Osteocyte (in vitro differentiated cells): ENCODE measurements at regions not wholly inside any gene's neighbourhood (a gene's known extent, or its start where the extent isn't known, plus 50 kb on each side); places are given as distances from the start of the nearest gene placed in this dataset.

Experiments
- DNase-seq: peaks from one replicate; pipeline ENCODE4 v3.0.0; 2021; ENCODE audit warnings: mixed read lengths; ENCODE audit not compliant: unreplicated experiment; ENCODE audit errors: extremely low spot score
- H3K27ac Mint-ChIP-seq: one replicate; pipeline ENCODE4 v1.8.0; 2021; ENCODE audit warnings: mild to moderate bottlenecking, mixed read lengths; ENCODE audit not compliant: unreplicated experiment
- H3K27me3 Mint-ChIP-seq: one replicate; pipeline ENCODE4 v1.8.0; 2021; ENCODE audit warnings: mixed read lengths; ENCODE audit not compliant: unreplicated experiment
- H3K36me3 Mint-ChIP-seq: one replicate; pipeline ENCODE4 v1.8.0; 2021; ENCODE audit warnings: mixed read lengths; ENCODE audit not compliant: unreplicated experiment
- H3K4me1 Mint-ChIP-seq: one replicate; pipeline ENCODE4 v1.8.0; 2021; ENCODE audit warnings: mixed read lengths; ENCODE audit not compliant: unreplicated experiment
- H3K4me3 Mint-ChIP-seq: one replicate; pipeline ENCODE4 v1.8.0; 2021; ENCODE audit warnings: mild to moderate bottlenecking, moderate library complexity, mixed read lengths; ENCODE audit not compliant: unreplicated experiment
- H3K9me3 Mint-ChIP-seq: one replicate; pipeline ENCODE4 v1.8.0; 2021; ENCODE audit warnings: mixed read lengths; ENCODE audit not compliant: unreplicated experiment
- TF ChIP-seq, protein P1 (sequence below): fragments of 200-600 bp; sonication (generic); IDR thresholded peaks from 2 replicates; pipeline ENCODE4 v1.5.0; 2021; ENCODE audit warnings: antibody characterized with exemption, mild to moderate bottlenecking, moderate library complexity

DNA sequence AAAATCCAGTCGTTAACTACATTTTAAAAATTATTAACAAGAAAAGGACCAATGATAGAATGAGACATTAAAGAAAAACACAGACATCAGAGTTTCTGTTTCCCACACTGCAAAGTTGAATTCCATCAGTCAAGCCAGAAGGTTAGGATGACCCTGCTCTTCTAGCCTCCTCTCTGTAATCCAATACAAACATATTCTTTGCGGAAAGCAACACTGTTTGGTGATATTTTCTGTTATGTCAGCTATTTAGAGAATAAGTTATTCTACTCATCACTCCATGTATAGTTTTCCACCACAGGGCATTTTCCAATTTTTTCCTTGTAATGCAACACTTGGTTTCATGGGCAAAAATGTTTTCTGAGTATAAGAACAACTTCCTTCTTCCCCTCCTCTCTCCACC lies 152.3 kb downstream of the EVX1 start:
- TF ChIP-seq, protein P1, sequence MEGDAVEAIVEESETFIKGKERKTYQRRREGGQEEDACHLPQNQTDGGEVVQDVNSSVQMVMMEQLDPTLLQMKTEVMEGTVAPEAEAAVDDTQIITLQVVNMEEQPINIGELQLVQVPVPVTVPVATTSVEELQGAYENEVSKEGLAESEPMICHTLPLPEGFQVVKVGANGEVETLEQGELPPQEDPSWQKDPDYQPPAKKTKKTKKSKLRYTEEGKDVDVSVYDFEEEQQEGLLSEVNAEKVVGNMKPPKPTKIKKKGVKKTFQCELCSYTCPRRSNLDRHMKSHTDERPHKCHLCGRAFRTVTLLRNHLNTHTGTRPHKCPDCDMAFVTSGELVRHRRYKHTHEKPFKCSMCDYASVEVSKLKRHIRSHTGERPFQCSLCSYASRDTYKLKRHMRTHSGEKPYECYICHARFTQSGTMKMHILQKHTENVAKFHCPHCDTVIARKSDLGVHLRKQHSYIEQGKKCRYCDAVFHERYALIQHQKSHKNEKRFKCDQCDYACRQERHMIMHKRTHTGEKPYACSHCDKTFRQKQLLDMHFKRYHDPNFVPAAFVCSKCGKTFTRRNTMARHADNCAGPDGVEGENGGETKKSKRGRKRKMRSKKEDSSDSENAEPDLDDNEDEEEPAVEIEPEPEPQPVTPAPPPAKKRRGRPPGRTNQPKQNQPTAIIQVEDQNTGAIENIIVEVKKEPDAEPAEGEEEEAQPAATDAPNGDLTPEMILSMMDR = no peak
- peak; percentile 2 for DNase-seq
- Mint-ChIP-seq H3K4me1 (no peaks in the 10 kb centered on the region), H3K4me3 (no peak overlapping the region), H3K27me3 (peaks cover 46% of the 10 kb centered on the region), H3K9me3 (no peaks in the 10 kb centered on the region), H3K27ac (no peak overlapping the region), H3K36me3 (no peaks in the 10 kb centered on the region)

DNA sequence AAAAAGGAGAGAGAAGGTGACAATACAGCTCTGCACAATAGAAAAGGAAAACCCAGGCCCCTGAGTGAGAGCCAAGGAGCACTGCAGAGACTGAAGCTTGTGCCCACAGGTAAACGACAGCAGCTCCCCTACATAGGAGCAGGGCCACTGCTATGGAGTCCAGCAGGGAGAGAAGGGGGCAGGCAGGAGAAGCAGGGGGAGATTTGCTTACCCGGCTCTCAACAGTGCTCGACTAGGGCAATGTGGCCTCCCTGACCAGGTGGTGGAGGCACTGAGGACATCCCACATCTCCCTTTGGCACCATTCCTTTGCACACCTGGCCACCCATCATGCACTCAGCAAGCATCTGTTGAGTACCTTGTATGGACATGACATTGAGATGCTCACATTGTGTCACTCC lies 153.0 kb downstream of the EVX1 start:
- no peaks in the 10 kb centered on the region for H3K4me1 Mint-ChIP-seq
- no peaks in the 10 kb centered on the region for H3K36me3 Mint-ChIP-seq
- no peaks in the 10 kb centered on the region for H3K9me3 Mint-ChIP-seq
- DNase-seq = peak; percentile 54
- TF ChIP-seq, protein P1 = no peak
- H3K27me3 Mint-ChIP-seq = peaks cover 44% of the 10 kb centered on the region
- no peak overlapping the region for H3K4me3 Mint-ChIP-seq
- H3K27ac Mint-ChIP-seq = no peak overlapping the region

DNA sequence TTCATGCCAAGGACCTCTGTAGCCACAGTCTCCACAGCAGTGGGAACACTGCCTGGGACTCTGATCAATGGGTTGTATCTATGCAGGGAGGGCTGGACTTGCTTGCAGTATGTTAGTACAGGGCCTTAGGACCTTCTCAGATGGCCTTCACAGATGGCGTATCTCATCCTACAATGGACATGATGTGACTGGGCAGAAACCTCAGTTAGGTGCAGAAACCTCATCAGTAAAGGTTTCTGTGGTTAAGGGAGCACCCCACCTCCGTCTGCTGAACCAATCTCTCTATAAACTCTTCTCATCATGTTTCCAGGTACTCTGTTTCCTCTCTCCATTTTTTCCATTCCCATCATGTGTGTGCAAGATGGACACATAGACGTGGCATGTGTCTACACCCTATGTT lies 154.9 kb downstream of the EVX1 start:
- no peaks in the 10 kb centered on the region for H3K9me3 Mint-ChIP-seq
- TF ChIP-seq, protein P1 = no peak

DNA sequence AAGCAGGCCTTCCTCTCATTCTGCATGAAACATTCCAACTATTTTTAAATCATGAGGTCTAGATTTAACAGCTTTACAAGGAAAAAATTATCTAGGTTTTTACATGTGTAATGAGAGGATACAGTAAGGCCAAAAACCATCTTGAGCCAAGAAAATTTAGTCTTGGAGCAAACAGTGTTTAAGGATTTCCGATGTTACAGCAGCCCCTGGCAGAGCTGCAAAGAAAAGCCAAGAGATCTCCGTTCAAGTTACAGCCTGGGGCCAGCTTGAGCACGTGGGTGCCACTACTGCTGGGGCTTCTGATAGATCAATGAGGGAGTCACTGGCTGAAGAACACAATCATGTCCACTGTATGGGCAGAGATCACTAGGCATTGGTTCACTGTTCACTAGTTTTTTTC lies 156.2 kb downstream of the EVX1 start:
- no peaks in the 10 kb centered on the region for H3K36me3 Mint-ChIP-seq
- no peak for DNase-seq
- H3K27me3 Mint-ChIP-seq = peaks cover 24% of the 10 kb centered on the region
- no peaks in the 10 kb centered on the region for H3K4me1 Mint-ChIP-seq
- no peak overlapping the region for H3K27ac Mint-ChIP-seq
- no peaks in the 10 kb centered on the region for H3K9me3 Mint-ChIP-seq
- TF ChIP-seq, protein P1 = no peak
- no peak overlapping the region for H3K4me3 Mint-ChIP-seq

More for the DNA sequence above, 154.9 kb downstream of the EVX1 start:
- peak; percentile 8 for DNase-seq
- Mint-ChIP-seq H3K27ac (no peak overlapping the region), H3K27me3 (peaks cover 30% of the 10 kb centered on the region), H3K4me1 (no peaks in the 10 kb centered on the region), H3K36me3 (no peaks in the 10 kb centered on the region), H3K4me3 (no peak overlapping the region)

DNA sequence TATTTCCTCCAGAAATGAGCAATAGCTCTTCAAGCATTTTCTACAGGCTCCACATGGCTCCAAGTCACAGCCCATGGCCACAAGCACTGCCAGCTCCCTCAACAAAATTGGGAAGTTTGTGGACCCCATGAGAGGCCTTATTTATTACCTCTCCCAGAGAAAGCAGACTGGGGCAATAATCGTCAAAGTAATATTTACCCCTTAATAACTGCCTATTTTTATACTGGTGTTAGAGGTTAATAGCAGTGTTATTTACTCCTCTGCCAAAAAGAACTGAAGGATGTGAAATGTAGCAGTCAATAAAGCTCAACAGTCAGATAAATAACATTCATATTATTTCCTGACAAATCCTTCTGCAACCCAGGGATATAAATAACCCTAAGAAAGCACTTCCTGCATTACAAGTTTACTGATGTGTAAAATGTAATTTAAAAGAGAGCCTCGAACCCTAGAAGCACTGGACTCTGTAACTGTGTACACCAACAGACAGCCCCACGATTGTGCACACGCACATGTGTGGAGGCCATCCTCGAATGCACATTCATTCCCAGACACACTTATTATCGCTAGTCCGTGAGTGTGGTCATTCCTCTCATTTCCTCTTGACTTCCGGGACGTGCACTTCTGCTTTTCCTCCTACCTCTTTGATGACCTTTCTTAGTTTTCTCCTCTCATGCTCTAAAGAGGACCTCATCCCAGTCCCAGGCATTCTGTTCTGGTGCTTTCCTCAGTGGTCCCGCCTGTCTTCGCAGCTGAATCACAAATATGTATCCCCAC lies 157.4 kb downstream of the EVX1 start:
- Mint-ChIP-seq H3K4me3 (no peak overlapping the region), H3K9me3 (no peaks in the 10 kb centered on the region), H3K36me3 (no peaks in the 10 kb centered on the region), H3K27me3 (peaks cover 21% of the 10 kb centered on the region), H3K27ac (no peak overlapping the region), H3K4me1 (no peaks in the 10 kb centered on the region)
- TF ChIP-seq, protein P1 = no peak
- peak; percentile 21 for DNase-seq
